GM12892 (cell line): ENCODE measurements at regions not wholly inside any gene's neighbourhood (a gene's known extent, or its start where the extent isn't known, plus 50 kb on each side); places are given as distances from the start of the nearest gene placed in this dataset.

Experiments used
- POLR2A ChIP-seq: IDR thresholded peaks from 2 replicates; pipeline ENCODE4 v1.6.1; 2011; ENCODE audit warnings: low read depth, low read length, control low read depth
- POLR2AphosphoS5 ChIP-seq: IDR thresholded peaks from 2 replicates; pipeline ENCODE4 v1.6.1; 2011; ENCODE audit warnings: low read depth, low read length, control low read depth
- TAF1 ChIP-seq: IDR thresholded peaks from 2 replicates; pipeline ENCODE4 v1.6.1; 2011; ENCODE audit warnings: low read depth, mild to moderate bottlenecking, control low read depth, low read length, borderline replicate concordance

DNA sequence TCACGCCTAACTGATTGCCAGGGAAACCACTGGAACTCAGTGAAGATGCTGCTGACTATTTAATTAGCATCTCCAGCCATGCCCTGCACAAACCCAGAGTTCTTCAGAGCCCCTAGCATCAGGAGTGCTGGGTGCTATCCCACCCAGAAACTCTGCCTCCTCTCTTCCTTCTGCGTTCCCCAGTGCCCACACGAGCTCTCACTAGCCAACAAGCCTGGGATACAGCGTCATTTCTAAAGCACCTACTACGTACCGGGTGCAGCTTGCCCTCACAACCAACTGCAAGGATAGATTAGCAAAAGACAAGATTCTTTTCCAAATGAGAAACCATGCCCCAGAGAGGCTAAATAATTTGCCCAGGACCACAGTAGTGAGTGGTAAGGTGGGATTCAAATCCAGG is 105.2 kb upstream of the FOXP4 start:
- TF ChIP-seq POLR2AphosphoS5 (no peak), POLR2A (no peak), TAF1 (no peak)
